ENCODE measurements at regions not wholly inside any gene's neighbourhood (a gene's known extent, or its start where the extent isn't known, plus 50 kb on each side); places are given as distances from the start of the nearest gene placed in this dataset.

- CTCF ChIA-PET, result interaction anchor here (0.5 kb wide), 1 partner anchor 1183 kb away, joined by 3 read pairs; no protein-coding TSS in a partner anchor
- H3K4me1 Mint-ChIP-seq, result no peaks in the 10 kb centered on the region
- H3K4me3 Mint-ChIP-seq, result no peak overlapping the region
- no peaks in the 10 kb centered on the region for H3K36me3 Mint-ChIP-seq (ENCODE audit: low read depth)
- DNase-seq, result no peak
- H3K27me3 Mint-ChIP-seq, result peaks cover 3% of the 10 kb centered on the region
- H3K27ac Mint-ChIP-seq, result no peak overlapping the region
- no peaks in the 10 kb centered on the region for H3K9me3 Mint-ChIP-seq
- POLR2A ChIA-PET, result no interaction called here
Observed at GRCh38 chr2:175627405-175627804, 374.7 kb downstream of the LNPK start.

GRCh38 chr2:175626796-175627195 lies 375.3 kb downstream of the LNPK start:
- H3K36me3 Mint-ChIP-seq (ENCODE audit: low read depth), result no peaks in the 10 kb centered on the region
- DNase-seq, result no peak
- H3K27ac Mint-ChIP-seq, result no peak overlapping the region
- no peak overlapping the region for H3K4me3 Mint-ChIP-seq
- no peaks in the 10 kb centered on the region for H3K9me3 Mint-ChIP-seq
- H3K4me1 Mint-ChIP-seq, result no peaks in the 10 kb centered on the region
- ChIA-PET CTCF (interaction anchor here (0.5 kb wide), 1 partner anchor 1183 kb away, joined by 3 read pairs; no protein-coding TSS in a partner anchor), POLR2A (no interaction called here)
- H3K27me3 Mint-ChIP-seq, result peaks cover 3% of the 10 kb centered on the region

GRCh38 chr2:175624785-175625184 lies 377.3 kb downstream of the LNPK start:
- H3K4me3 Mint-ChIP-seq, result no peak overlapping the region
- H3K9me3 Mint-ChIP-seq, result no peaks in the 10 kb centered on the region
- H3K27ac Mint-ChIP-seq, result no peak overlapping the region
- peaks cover 3% of the 10 kb centered on the region for H3K27me3 Mint-ChIP-seq
- H3K4me1 Mint-ChIP-seq, result no peaks in the 10 kb centered on the region
- DNase-seq, result no peak
- CTCF ChIA-PET, result no interaction called here
- POLR2A ChIA-PET, result no interaction called here
- H3K36me3 Mint-ChIP-seq (ENCODE audit: low read depth), result no peaks in the 10 kb centered on the region

DNA sequence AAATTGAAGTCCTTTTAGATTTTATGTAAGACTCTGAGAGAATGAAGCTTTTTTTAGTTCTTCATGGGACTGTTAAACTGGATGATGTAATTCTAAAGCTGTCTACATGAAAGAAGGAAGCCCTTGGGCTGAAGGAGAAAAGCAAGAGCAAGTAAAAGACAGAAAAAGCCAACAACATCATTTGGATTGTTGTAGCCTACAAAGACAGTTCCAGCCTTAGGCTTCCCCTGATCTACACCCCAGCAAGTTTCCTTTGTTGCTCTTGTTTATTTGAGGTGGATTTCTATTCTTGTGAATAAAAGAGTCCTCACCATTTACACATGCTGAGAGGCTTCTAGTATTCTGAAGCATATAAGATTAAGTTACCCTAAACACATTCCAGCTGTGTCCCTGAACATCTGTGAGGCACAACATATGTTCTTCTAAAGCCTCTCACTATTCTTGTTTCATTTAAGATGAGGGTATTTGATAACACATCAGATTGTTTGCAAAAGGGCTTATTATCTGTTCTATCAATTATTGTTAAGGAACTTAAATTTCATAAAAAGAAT lies 377.8 kb downstream of the LNPK start:
- H3K27ac Mint-ChIP-seq, result no peak overlapping the region
- H3K27me3 Mint-ChIP-seq, result peaks cover 3% of the 10 kb centered on the region
- H3K4me1 Mint-ChIP-seq, result no peaks in the 10 kb centered on the region
- ChIA-PET POLR2A (no interaction called here), CTCF (no interaction called here)
- no peak overlapping the region for H3K4me3 Mint-ChIP-seq
- DNase-seq, result no peak
- no peaks in the 10 kb centered on the region for H3K36me3 Mint-ChIP-seq (ENCODE audit: low read depth)
- H3K9me3 Mint-ChIP-seq, result no peaks in the 10 kb centered on the region

DNA sequence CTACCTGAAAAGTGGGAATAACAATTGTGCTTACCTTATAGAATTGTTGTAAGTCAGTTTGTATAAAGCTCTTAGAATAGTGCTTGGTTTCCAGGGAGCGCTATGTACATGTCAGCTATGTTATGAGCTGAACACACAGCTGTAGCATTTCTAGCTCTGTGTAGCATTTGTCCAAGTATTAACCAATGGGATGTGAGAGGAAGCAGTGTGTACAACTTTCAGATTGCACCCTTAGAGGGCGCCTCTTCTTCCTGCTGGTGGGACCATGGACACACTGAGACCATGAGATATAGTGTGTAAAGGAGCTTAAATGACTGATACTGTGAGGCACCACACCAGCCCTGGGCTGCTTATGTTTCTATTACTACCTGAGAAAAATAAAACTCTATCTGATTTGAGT lies 380.2 kb downstream of the LNPK start:
- DNase-seq, result no peak
- POLR2A ChIA-PET, result no interaction called here
- H3K4me3 Mint-ChIP-seq, result no peak overlapping the region
- H3K27me3 Mint-ChIP-seq, result peaks cover 3% of the 10 kb centered on the region
- no peaks in the 10 kb centered on the region for H3K9me3 Mint-ChIP-seq
- CTCF ChIA-PET, result no interaction called here
- no peaks in the 10 kb centered on the region for H3K36me3 Mint-ChIP-seq (ENCODE audit: low read depth)
- H3K27ac Mint-ChIP-seq, result no peak overlapping the region
- H3K4me1 Mint-ChIP-seq, result no peaks in the 10 kb centered on the region

DNA sequence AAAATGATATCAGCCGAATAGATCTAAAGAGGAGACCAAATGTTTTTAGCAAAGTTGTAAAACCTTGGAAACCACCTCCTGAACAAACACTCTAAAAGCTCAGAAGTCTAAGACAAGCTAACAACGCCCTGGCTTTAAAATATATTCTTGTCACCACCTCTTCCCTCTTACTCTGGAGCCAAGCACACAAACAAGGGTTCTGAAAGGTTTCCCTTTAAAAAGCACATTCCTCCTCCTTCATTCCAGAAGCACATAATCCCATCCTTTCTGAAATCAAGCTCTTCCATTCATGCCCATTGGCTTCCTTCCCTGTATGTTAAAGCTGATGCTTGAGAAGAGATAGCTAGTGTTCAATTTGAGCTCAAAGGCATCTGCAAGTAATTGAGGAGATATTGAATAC lies 382.0 kb downstream of the LNPK start:
- ChIA-PET CTCF (no interaction called here), POLR2A (no interaction called here)
- no peaks in the 10 kb centered on the region for H3K4me1 Mint-ChIP-seq
- no peaks in the 10 kb centered on the region for H3K36me3 Mint-ChIP-seq (ENCODE audit: low read depth)
- H3K9me3 Mint-ChIP-seq, result no peaks in the 10 kb centered on the region
- DNase-seq, result no peak
- no peak overlapping the region for H3K27ac Mint-ChIP-seq
- no peaks in the 10 kb centered on the region for H3K27me3 Mint-ChIP-seq
- no peak overlapping the region for H3K4me3 Mint-ChIP-seq

GRCh38 chr2:175619179-175620045 lies 382.7 kb downstream of the LNPK start:
- POLR2A ChIA-PET, result no interaction called here
- no peak for DNase-seq
- no peaks in the 10 kb centered on the region for H3K36me3 Mint-ChIP-seq (ENCODE audit: low read depth)
- H3K27ac Mint-ChIP-seq, result no peak overlapping the region
- no peaks in the 10 kb centered on the region for H3K4me1 Mint-ChIP-seq
- no peak overlapping the region for H3K4me3 Mint-ChIP-seq
- no peaks in the 10 kb centered on the region for H3K27me3 Mint-ChIP-seq
- CTCF ChIA-PET, result no interaction called here
- H3K9me3 Mint-ChIP-seq, result no peaks in the 10 kb centered on the region

- no peak for DNase-seq
- H3K4me1 Mint-ChIP-seq, result no peaks in the 10 kb centered on the region
- no peak overlapping the region for H3K4me3 Mint-ChIP-seq
- no peaks in the 10 kb centered on the region for H3K36me3 Mint-ChIP-seq (ENCODE audit: low read depth)
- no peaks in the 10 kb centered on the region for H3K27me3 Mint-ChIP-seq
- no peaks in the 10 kb centered on the region for H3K9me3 Mint-ChIP-seq
- no peak overlapping the region for H3K27ac Mint-ChIP-seq
- ChIA-PET POLR2A (no interaction called here), CTCF (no interaction called here)
Observed at GRCh38 chr2:175612280-175612679, 389.8 kb downstream of the LNPK start.

- ChIA-PET POLR2A (no interaction called here), CTCF (no interaction called here)
- no peak overlapping the region for H3K4me3 Mint-ChIP-seq
- no peaks in the 10 kb centered on the region for H3K4me1 Mint-ChIP-seq
- no peaks in the 10 kb centered on the region for H3K27me3 Mint-ChIP-seq
- H3K27ac Mint-ChIP-seq, result no peak overlapping the region
- H3K36me3 Mint-ChIP-seq (ENCODE audit: low read depth), result no peaks in the 10 kb centered on the region
- no peaks in the 10 kb centered on the region for H3K9me3 Mint-ChIP-seq
- DNase-seq, result no peak
Observed at GRCh38 chr2:175606010-175606841, 395.8 kb downstream of the LNPK start.

GRCh38 chr2:175605640-175606009 lies 396.4 kb downstream of the LNPK start:
- CTCF ChIA-PET, result no interaction called here
- POLR2A ChIA-PET, result no interaction called here
- Mint-ChIP-seq H3K36me3 (ENCODE audit: low read depth) (no peaks in the 10 kb centered on the region), H3K27me3 (no peaks in the 10 kb centered on the region), H3K4me3 (no peak overlapping the region), H3K9me3 (no peaks in the 10 kb centered on the region), H3K4me1 (no peaks in the 10 kb centered on the region), H3K27ac (no peak overlapping the region)
- no peak for DNase-seq

DNA sequence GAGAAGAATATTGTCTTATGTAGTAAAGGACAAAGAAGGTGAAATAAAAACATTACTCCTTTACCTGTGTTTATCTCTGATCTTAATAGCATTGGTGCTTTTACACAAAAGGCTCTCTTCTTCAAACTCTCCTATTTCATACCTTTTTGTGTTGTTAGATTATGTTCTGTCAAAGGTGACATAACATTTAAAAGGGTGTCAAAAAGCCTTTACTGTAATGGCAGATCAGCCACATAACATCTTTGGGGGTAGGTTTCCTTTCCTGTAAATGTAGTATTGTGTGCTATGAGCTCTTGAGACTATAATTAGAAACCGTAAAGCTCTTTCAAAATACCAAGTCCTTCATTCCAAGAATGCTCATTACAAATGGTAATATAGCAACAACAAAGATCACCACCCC lies 400.1 kb downstream of the LNPK start:
- Mint-ChIP-seq H3K27ac (no peak overlapping the region), H3K36me3 (ENCODE audit: low read depth) (no peaks in the 10 kb centered on the region), H3K27me3 (no peaks in the 10 kb centered on the region), H3K9me3 (no peaks in the 10 kb centered on the region), H3K4me3 (no peak overlapping the region), H3K4me1 (no peaks in the 10 kb centered on the region)
- POLR2A ChIA-PET, result no interaction called here
- no peak for DNase-seq
- CTCF ChIA-PET, result no interaction called here

DNA sequence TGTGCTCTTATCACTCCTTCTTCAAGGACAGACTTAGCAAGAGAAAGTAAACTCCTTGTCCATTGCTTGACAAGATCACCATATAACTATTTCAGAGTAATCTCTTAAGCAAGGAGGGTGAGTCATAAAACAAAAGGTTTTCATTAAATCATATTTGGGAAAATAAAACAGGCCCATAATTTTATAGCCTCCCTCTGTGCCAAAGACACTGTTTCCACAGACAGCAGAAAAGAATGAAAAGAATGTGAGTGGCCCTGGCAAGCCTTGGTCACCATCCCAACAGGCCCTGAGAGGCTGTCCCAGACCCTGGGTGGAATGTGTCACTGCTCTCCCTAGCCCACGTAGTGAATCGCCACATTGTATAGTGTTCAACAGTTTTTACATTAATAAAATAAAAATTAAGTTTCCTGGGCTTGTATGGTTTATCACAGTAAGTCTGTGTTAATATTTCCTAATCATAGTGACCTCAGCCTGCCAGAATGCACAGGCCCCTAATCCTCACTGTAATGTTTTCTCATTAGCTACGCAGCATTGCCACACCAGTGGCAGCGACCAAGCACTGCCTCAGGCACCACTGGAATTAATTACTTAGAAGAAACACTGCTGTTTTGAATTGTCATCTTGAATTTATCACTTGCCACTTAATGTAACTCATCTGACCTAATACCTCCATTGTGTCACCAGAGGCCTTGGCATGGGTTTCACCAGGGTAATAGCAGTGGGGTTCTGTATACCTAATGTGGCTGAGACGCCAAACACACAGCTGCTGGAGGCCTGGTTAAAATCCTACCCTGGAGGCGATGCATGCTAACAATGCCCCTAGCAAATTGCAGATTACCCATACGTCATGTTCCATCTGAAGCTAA lies 401.9 kb downstream of the LNPK start:
- no peaks in the 10 kb centered on the region for H3K9me3 Mint-ChIP-seq
- ChIA-PET CTCF (no interaction called here), POLR2A (no interaction called here)
- no peaks in the 10 kb centered on the region for H3K27me3 Mint-ChIP-seq
- no peaks in the 10 kb centered on the region for H3K4me1 Mint-ChIP-seq
- no peaks in the 10 kb centered on the region for H3K36me3 Mint-ChIP-seq (ENCODE audit: low read depth)
- H3K27ac Mint-ChIP-seq, result no peak overlapping the region
- no peak overlapping the region for H3K4me3 Mint-ChIP-seq
- DNase-seq, result no peak

- Mint-ChIP-seq H3K4me3 (no peak overlapping the region), H3K27ac (no peak overlapping the region), H3K36me3 (ENCODE audit: low read depth) (no peaks in the 10 kb centered on the region), H3K9me3 (no peaks in the 10 kb centered on the region), H3K27me3 (no peaks in the 10 kb centered on the region), H3K4me1 (no peaks in the 10 kb centered on the region)
- CTCF ChIA-PET, result no interaction called here
- POLR2A ChIA-PET, result interaction anchor here (0.6 kb wide), 1 partner anchor 762 kb away, joined by 3 read pairs; no protein-coding TSS in a partner anchor
- no peak for DNase-seq
Observed at GRCh38 chr2:175597286-175597685, 404.8 kb downstream of the LNPK start.

Measured in activated CD4-positive, alpha-beta memory T cell treated with anti-CD3 and anti-CD28 coated beads, Interleukin-2, amount 10 ng/mL, durations not matched to agents 7 days and 5 days (primary cell).